ENCODE measurements at regions not wholly inside any gene's neighbourhood (a gene's known extent, or its start where the extent isn't known, plus 50 kb on each side); places are given as distances from the start of the nearest gene placed in this dataset.
"Not testable (repeated sequence)": the region's sequence is repeated elsewhere in the genome, so short reads cannot be mapped to it uniquely, and the experiment has no call there.

DNA sequence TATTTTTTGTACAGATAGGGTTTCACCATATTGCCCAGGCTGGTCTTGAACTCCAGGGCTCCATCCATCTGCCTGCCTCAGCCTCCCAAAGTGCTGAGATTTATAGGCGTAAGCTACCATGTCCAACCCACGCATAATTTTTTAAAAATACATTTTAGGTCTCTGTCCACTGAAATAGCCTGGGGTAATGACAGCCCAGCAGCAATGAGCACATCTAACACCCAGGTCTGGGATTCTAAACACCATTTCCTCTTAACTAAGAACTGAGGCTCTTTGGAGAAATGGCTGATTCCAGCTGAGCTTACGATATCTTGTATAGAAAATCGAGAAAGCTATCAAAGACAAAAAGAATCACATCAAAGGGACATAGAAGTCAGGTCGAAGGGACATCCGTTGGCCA is 245.3 kb downstream of the PARN start:
- no peak for DNase-seq

DNA sequence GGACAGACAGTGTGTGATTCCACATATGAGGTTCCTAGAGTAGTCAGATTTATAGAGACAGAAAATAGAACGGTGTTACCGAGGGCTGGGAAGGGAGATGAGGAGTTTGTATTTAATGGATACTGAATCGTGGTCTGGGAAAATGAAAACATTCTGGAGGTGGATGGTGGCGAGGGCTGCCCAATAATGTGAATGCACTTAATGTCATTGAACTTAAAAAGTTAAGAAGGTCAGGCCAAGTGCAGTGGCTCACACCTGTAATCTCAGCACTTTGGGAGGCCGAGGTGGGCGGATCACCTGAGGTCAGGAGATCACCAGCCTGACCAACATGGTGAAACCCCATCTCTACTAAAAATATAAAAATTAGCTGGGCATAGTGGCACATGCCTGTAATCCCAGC is 246.2 kb downstream of the PARN start:
- not testable (repeated sequence) for DNase-seq

DNA sequence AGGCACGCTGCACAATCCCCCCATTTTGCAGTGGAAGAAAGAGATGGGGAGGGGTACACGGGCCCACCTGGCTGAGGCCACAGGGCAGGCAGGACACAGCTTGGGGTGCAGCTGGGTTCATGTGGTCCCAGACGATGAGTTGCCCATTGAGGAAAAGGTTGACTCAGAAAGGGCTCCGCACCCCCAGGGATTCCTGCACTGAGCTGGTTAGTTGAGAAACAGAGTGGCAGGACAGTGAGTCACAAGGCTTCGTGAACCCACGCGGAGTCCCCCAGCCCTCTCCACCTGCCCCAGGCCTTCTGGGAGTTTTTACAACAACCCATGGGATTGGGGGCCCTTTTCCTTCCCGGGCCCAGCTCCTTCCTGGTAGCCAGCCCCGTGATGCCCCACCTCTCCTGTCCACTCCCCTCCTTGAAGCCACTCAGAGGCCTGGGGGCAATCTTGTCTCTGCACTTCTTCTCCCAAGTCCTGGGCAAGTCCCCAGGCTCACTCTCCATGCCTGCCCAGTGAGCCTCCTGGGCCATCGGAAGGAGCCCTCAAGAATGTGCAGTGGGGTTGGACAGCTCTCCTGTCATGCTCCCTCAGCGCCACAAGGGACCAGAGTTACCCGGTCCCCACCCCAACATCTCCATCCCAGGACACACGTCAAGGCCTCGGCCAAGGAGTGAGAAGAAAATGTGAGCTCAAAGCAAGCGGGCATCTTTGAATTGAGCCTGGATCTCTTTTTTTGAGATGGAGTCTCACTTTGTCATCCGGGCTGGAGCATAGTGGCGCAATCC is 251.2 kb downstream of the PARN start:
- DNase-seq, result no peak

DNA sequence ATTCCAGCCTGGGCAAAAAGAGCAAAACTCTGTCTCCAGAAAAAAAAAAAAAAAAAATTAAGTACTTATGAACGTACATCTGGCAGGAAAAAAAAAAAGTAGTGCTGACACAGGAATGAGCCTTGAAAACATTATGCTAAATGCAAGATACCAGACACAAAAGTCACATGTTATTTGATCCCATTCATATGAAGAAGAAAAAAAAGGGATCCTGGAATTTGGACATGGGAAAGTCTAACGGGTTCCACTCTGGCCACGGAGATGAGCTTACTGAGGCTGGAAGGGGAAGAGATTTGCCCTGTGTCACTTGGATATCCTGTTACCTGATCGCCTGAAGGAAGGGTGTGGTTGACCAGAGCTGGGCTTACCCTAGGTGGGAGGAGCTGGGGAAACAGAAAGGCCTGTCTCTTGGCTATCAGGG is 251.9 kb downstream of the PARN start:
- DNase-seq, result no peak

DNA sequence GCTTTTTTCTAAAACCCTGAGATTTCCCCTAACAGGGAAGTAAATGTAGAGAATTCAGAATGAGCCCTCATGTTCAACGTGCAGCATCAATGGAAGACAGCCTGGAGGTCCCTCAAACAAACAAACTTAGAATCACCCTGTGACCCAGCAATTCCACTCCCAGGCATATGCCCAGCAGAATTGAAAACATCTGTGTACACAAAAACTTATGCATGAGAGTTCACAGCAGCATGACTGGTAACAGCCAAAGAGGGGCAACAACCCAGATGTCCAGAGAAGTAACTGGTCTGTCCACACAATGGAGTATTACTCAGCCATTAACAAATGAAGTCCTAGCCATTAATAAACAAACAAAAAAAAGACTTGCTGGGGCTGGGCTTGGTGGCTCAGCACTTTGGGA is 252.7 kb downstream of the PARN start:
- DNase-seq, result no peak

DNA sequence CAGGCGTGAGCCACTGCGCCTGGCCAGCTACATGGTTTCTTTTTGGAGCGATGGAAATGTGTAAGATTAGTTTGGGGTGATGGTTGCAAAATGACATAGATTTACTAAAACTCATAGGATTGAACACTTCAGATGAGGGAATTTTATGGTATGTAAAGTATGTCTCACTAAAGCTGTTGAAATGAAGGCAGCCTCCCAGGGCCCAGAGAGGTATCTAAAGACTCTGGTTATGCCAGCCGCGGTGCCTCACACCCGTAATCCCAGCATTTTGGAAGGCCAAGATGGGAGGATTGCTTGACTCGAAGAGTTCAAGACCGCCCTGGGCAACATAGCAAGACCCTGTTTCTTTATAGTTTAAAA is 254.9 kb downstream of the PARN start:
- no peak for DNase-seq

DNA sequence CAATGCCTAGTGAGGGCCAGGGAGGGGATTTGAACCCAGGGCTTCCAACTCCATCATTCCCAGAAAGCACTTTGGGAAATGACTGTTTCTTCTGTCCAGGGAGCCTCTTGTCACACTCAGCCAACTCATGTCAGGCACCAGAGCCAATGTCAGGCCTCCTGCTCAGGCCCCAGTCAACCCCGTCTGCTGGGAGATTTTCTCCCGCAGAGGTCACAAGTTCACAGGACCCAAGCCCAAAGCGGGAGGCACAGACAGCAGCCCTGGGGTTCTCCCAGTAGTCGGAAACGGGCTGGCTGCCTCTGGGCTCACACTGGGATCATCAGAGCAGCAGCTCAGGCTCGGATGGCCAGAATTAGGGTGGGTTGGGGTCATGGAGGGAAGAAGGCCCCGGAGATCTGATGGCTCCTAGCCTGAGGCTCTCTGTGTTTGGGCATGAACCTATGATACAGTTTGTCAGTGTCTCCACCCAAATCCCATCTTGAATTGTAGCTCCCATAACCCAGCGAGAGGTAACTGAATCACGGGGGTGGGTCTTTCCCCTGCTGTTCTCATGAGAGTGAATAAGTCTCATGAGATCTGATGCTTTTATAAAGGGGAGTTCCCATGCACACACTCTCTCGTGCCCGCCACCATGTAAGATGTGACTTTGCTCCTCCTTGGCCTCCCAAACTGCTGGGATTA is 255.5 kb downstream of the PARN start:
- DNase-seq, result no peak

DNA sequence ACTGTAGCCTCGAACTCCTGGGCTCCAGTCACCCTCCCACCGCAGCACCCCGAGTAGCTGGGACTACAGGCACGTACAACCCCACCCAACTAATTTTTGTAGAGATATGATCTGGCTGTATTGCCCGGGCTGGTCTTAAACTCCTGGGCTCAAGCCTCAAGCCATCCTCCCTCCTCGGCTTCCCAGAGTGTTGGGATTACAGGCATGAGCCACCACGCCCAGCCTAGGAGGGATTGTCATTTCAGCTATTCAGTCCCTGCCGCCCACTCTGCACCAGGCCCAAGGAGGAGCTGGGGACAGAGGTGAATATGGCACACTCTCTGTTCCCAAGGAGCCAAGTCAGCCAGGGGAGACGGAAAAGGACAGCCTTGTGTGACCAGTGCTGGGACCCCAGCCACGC is 256.2 kb downstream of the PARN start:
- DNase-seq, result no peak

DNA sequence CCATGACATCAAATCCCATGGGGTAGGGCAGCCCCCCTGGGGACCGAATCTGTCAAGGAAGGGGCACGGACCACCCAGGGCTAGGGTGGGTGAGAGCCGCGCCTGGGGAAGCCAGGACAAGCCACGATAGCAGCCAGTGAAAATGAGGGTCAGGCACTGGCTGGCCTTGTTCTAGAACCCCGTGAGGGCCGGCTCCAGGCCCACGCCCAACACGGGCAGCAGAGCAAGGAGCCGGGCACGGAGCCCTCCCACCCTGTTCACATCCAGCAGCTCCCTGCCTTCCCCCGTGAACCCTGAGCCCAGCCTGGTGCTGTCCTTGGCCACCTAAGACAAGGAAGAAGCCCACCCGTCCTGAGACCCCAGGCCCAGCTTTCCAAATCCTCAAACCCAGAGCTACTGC is 256.7 kb downstream of the PARN start:
- no peak for DNase-seq

DNA sequence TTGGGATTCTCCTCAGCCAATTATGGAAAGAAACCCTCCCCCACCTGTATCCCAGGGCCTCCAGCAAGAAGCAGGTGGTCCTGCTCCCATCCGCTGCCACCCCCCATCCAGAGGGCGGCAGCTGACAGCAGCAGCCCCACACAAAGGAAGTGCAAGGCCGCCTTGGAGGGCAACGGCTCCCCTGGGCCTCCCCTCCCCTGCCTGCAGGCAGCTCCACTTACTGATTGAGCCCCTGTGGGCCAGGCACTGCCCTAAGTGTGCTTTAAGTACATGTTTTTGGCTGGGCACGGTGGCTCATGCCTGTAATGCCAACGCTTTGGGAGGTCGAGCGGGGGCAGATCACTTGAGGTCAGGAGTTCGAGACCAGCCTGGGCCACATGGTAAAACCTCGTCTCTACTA is 257.6 kb downstream of the PARN start:
- DNase-seq, result no peak

DNA sequence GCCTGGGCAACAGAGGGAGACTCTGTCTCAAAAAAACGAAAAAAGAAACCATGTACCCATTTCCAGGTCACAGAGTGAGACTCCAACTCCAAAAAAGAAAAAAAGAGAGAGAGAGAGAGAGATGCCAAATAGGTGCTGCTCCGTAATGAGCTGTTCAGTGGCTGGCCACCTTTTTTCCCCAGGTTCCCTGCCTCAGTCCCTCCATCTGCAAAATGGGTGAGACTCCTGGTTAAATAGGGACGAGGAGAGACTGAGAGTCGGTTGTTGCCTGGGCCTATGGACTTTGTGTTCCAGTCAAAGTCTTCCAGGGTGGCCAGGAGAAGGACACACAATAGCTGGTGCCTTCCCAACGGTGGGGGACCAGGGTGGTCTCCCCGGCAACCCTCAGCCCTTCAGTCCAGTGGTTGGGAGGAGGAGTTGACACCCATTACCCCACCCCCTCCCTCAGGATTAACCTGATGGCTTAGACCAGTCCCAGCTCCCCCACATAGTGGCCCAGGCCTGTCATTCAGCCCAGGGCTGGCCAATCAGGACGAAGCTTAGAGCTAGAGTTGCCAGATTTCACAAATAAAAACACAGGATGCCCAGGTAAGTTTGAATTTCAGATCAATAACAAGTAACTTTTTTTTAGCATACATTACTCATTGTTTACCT is 258.2 kb downstream of the PARN start:
- DNase-seq, result no peak

DNA sequence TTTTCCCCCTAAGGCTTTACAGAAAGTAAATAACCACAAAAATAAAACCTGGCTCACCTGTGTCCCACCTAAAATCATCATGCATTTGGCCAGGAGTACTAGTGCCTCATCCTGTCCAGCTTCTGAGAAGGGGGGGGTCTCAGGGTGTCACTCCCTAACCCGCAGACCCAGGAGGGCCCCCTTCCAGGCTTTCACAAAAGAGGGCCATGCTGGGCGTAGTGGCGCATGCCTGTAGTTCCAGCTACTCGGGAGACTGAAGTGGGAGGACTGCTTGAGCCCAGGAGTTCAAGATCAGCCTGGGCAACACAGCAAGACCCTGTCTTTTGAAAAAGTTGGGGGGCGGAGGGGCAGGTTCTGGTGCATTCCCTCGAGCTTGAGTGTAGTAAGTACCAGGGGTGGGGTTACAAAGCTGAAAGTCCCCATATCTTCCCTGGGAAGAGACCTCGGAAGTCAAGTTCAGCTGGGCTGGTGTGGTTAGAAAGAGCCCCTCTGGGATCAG is 259.3 kb downstream of the PARN start:
- no peak for DNase-seq

DNA sequence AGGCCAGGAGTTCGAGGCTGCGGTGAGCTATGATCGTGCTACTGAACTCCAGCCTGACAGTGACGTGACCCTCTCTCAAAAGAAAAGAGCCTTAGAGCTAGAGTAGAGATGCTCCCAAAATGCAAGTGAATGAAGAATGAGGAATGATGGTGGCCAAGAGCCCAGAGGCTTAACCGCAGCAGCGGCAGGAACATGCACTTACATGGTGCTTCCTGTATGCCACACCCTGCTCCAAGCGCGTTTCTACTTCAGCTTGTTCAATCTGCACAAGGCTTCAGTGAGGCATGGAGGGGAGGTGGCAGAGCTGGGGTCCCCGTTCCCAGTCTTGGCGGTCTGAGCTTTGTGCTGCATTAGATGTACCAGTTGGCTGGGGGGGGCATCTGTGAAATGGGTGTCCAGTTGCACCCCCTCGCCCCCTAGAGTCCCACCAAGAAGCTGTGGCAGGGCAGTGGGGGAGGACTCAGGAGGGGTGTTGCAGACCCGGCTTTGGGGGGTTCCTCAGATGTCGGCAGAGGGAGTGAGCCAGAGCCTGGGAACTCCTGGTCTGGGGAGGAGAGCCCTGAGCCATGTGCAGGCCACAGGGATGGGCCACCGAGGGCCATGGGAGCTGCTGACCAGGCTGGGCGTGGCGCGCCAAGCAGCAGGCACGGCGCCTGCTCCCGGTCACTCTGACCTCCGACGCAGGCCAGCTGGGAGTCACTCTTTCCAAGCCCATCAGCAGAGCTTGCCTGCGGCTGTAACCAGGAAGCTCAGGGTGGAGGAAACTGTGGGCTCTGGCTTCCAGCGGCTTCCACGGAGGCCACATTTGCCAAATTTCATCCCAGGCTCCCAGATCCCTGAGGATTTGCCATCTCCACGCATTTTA is 260.1 kb downstream of the PARN start:
- no peak for DNase-seq

DNA sequence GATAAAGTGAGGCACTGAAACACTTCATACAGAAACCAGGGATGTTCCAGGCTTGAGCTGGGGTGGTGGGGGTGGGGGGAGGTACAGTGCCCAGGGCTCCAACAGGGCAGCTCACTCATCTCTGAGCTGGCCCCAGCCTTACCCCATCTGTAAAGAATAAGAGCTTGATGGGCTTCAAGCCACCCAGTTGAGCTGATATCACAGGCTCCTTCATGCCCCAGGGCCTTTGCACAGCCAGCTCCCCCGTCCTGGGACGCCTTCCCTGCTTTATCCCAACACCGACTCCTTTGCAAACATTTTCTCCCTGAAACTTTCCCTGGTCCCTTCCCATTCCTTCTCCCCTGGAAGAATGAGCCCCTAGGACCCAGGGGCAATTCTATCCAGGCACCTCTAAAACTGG is 261.7 kb downstream of the PARN start:
- DNase-seq, result no peak

DNA sequence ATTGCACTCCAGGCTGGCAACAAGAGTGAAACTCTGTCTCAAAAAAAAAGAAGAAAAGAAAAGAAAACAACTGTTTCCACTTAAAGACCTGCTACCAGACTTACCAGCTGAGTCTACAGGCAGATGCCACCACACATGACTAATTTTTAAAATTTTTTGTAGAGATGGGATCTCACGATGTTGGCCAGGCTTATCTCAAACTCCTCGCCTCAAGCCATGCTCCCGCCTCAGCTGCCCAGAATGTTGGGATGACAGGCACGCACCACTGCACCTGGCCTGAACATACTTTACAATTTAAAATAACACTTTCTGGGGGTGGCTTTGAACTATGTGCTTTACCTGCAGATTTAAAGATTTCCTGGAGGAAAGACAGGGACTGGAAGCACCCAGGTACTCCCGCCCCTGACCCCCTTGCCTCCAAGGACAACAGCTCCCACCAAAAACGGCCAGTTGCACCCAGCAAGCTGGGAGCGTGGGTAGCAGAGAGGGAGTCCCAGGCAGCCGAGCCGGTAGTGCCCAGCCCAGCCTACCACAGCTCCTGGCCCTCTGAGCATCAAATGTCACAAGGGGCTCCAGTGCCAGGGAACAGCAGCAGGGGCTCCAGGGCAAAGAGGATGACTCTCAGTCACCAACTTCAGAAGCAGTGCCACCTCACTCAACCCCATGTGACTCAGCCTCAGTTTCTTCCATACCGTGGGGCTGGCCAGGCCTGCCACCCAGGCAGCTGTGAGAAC is 262.9 kb downstream of the PARN start:
- DNase-seq, result no peak

DNA sequence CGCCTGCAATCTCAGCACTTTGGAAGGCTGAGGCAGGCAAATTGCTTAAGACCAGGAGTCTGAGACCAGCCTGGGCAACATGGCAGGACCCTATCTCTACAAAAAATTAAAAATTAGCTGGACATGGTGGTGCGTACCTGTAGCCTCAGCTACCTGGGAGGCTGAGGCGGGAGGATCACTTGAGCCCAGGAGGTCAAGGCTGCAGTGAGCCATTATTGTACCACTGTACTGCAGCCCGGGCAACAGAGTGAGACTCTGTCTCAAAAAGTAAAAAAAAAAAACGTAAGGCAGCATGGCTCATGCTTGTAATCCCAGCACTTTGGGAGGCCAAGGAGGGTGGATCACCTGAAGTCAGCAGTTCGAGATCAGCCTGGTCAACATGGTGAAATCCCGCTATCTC is 263.6 kb downstream of the PARN start:
- DNase-seq, result no peak

DNA sequence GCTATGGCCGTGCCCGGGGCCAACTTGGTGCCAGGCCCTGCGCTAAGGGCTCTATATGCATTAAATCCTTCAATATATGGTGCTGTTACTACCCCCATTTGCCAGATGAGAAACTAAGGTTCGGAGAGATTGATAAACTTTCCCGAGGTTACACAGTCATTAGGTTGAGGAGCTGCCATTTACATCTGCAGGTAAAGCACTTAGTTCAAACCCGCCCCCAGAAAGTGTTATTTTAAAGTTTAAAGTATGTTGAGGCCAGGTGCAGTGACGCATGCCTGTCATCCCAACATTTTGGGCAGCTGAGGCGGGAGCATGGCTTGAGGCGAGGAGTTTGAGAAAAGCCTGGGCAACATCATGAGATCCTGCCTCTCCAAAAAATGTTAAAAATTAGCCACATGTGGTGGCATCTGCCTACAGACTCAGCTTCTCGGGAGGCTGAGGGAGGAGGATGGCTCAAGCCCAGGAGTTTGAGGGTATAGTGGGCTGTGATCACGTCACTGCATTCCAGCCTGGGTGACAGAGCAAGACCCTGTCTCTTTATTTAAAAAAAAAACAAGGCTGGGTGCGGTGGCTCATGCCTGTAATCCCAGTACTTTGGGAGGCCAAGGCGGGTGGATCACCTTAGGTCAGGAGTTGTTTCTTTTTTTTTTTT is 264.7 kb downstream of the PARN start:
- no peak for DNase-seq

DNA sequence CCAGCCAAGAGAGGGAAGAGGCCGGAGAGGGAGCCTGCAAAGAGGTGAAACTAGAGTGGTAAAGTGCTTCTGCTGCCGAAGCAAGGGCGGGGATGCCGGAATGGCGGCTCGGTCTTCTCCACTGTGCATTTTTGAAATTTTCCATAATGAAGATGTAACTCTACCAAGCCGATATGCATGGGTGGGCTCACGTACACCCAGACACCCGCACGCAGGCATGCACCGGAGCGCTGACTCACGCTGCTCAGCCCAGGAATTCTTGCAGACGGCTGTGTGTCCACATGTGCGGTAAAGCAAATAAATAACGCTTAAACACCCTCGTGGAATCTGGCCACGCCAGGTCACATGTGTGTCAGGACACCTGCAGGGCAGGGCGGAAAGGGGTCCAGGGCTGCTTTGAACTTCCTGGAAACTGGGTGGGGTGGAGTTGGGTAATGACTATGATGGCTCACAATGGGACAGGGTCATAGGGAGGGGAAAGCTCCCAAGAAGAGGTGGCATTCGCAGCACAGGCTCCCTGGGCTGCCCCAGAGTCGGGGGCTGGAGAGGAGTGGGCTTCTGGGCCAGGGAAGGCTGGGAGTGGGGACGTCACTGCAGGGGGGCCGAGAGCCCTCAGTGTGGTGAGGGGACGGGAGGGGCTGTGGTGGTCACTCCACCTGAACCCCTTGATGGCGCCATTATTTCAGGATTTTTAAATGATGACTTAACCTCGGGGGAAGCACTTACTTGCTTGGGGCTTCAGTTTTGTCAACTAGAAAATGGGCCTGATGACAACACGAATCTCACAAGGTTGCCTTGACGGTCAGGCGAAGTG is 265.5 kb downstream of the PARN start:
- DNase-seq, result no peak

DNA sequence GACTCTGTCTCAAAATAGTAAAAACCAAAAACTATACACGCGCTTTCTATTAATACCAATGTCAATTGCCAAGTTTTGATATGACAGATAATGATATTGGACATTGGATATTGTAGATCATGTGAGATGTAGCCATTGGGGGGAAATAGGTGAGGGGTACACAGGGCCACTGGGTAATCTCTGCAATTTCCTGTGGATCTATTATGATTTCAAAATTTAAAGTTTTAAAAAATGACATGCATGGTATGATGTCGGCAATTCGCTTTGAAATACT is 266.0 kb downstream of the PARN start:
- no peak for DNase-seq

DNA sequence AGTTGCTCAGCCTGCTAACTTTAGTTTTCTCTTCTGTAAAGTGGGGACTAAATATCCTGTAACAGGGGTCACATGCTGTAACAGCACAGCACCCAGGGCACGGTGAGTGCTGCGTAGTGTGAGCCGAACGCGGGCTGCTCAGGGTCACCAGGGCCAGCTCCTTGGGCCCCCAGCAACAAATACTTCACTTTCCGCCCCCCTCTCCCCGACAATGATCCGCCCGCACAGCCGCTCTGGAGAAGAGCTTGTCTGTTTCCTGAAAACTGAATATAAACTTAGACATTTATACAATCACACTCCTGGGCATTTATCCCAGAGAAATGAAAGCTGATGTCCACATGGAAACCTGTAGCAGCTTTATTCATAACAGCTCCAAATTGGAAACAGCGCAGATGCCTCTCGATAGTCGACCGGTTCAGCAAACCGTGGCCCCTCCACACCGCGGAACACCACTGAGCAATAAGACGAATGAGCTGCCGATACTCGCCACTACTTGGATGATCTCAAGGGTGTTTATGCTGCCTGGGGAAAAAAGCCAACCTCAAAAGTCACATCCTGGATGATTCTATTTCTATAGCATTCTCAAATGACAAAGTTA is 267.2 kb downstream of the PARN start:
- DNase-seq, result no peak

Measured in stimulated activated CD4-positive, alpha-beta T cell treated with anti-CD3 and anti-CD28 coated beads, Interleukin-4, amount 100 ng/mL, for 4 hours (primary cell).